HL-60 (cell line): ENCODE measurements at regions not wholly inside any gene's neighbourhood (a gene's known extent, or its start where the extent isn't known, plus 50 kb on each side); places are given as distances from the start of the nearest gene placed in this dataset.

ENCODE experiments used
- DNase-seq, 2 experiments: peaks; one replicate each; pipeline ENCODE4 v3.0.0-alpha.2; 2010 to 2020; ENCODE audit warnings: low read depth in 1 of 2, low spot score in 1 of 2
- H3K27ac ChIP-seq: fragments of 250-450 bp; sonication (Bioruptor Pico); replicated peaks from 2 replicates; pipeline ENCODE4 v1.5.1; 2020; ENCODE audit warnings: mild to moderate bottlenecking, moderate library complexity
- H3K27me3 ChIP-seq: fragments of 250-450 bp; sonication (Bioruptor Pico); 2 replicates; pipeline ENCODE4 v1.5.1; 2021; ENCODE audit warnings: mild to moderate bottlenecking, moderate library complexity; ENCODE audit not compliant: insufficient read depth, poor library complexity, severe bottlenecking
- H3K4me3 ChIP-seq: replicated peaks from 2 replicates; pipeline ENCODE4 v1.5.1; 2011; ENCODE audit warnings: mild to moderate bottlenecking, control low read depth, low read length; ENCODE audit not compliant: insufficient read depth
- GABPA ChIP-seq: IDR thresholded peaks from 2 replicates; pipeline ENCODE4 v1.6.1; 2012; ENCODE audit warnings: low read depth
- POLR2AphosphoS5 ChIP-seq: IDR thresholded peaks from 2 replicates; pipeline ENCODE4 v1.6.1; 2012; ENCODE audit warnings: low read depth
- SPI1 ChIP-seq: IDR thresholded peaks from 2 replicates; pipeline ENCODE4 v1.6.1; 2012; ENCODE audit warnings: low read depth, mild to moderate bottlenecking, borderline replicate concordance
- TF ChIP-seq, protein P1 (sequence below): IDR thresholded peaks from one replicate; pipeline ENCODE4 v1.5.1; 2011; ENCODE audit warnings: low read length, control low read depth, inconsistent platforms; ENCODE audit not compliant: insufficient read depth
- TF ChIP-seq, protein P2 (sequence below): IDR thresholded peaks from 2 replicates; pipeline ENCODE4 v1.6.1; 2012; ENCODE audit warnings: low read depth; ENCODE audit not compliant: insufficient replicate concordance

- no peak overlapping the region for H3K4me3 ChIP-seq
- no peak overlapping the region for H3K27ac ChIP-seq
- TF ChIP-seq POLR2AphosphoS5, result no peak
- H3K27me3 ChIP-seq, result no peaks in the 10 kb centered on the region
- DNase-seq, result no peak
Observed at GRCh38 chr18:39872651-39873050, 2082.4 kb upstream of the PIK3C3 start.

- no peaks in the 10 kb centered on the region for H3K27me3 ChIP-seq
- no peak overlapping the region for H3K4me3 ChIP-seq
- DNase-seq, result no peak
- TF ChIP-seq POLR2AphosphoS5, result no peak
- TF ChIP-seq, protein P1, sequence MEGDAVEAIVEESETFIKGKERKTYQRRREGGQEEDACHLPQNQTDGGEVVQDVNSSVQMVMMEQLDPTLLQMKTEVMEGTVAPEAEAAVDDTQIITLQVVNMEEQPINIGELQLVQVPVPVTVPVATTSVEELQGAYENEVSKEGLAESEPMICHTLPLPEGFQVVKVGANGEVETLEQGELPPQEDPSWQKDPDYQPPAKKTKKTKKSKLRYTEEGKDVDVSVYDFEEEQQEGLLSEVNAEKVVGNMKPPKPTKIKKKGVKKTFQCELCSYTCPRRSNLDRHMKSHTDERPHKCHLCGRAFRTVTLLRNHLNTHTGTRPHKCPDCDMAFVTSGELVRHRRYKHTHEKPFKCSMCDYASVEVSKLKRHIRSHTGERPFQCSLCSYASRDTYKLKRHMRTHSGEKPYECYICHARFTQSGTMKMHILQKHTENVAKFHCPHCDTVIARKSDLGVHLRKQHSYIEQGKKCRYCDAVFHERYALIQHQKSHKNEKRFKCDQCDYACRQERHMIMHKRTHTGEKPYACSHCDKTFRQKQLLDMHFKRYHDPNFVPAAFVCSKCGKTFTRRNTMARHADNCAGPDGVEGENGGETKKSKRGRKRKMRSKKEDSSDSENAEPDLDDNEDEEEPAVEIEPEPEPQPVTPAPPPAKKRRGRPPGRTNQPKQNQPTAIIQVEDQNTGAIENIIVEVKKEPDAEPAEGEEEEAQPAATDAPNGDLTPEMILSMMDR, result no peak
- TF ChIP-seq, protein P2, sequence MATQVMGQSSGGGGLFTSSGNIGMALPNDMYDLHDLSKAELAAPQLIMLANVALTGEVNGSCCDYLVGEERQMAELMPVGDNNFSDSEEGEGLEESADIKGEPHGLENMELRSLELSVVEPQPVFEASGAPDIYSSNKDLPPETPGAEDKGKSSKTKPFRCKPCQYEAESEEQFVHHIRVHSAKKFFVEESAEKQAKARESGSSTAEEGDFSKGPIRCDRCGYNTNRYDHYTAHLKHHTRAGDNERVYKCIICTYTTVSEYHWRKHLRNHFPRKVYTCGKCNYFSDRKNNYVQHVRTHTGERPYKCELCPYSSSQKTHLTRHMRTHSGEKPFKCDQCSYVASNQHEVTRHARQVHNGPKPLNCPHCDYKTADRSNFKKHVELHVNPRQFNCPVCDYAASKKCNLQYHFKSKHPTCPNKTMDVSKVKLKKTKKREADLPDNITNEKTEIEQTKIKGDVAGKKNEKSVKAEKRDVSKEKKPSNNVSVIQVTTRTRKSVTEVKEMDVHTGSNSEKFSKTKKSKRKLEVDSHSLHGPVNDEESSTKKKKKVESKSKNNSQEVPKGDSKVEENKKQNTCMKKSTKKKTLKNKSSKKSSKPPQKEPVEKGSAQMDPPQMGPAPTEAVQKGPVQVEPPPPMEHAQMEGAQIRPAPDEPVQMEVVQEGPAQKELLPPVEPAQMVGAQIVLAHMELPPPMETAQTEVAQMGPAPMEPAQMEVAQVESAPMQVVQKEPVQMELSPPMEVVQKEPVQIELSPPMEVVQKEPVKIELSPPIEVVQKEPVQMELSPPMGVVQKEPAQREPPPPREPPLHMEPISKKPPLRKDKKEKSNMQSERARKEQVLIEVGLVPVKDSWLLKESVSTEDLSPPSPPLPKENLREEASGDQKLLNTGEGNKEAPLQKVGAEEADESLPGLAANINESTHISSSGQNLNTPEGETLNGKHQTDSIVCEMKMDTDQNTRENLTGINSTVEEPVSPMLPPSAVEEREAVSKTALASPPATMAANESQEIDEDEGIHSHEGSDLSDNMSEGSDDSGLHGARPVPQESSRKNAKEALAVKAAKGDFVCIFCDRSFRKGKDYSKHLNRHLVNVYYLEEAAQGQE, result no peak
- TF ChIP-seq SPI1, result no peak
- no peak for TF ChIP-seq GABPA
- no peak overlapping the region for H3K27ac ChIP-seq
Observed at GRCh38 chr18:39871961-39872360, 2083.1 kb upstream of the PIK3C3 start.

DNA sequence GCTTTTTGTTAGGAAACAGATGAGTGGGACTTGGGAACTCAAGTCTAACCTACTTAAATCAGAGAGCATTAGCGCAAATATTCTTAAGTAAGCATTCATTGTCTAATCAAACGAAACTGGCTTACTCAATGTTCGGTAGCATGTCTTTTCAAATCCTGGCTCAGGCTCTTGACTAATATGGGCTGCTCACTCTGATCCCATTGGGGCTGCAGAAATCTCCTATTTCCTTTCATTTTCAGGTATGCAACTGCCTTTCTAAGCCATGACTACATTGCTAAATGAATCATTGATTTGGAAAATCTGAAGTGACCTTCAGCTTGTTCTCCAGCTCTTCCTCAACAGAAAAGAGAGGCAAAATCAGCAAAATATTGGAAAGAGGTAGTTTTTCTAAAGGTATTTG, 2084.4 kb upstream of the PIK3C3 start:
- H3K27me3 ChIP-seq, result no peaks in the 10 kb centered on the region
- no peak for DNase-seq
- H3K4me3 ChIP-seq, result no peak overlapping the region
- TF ChIP-seq SPI1 (no peak), POLR2AphosphoS5 (no peak), GABPA (no peak)
- TF ChIP-seq, protein P1, result no peak
- TF ChIP-seq, protein P2, result no peak
- H3K27ac ChIP-seq, result no peak overlapping the region

DNA sequence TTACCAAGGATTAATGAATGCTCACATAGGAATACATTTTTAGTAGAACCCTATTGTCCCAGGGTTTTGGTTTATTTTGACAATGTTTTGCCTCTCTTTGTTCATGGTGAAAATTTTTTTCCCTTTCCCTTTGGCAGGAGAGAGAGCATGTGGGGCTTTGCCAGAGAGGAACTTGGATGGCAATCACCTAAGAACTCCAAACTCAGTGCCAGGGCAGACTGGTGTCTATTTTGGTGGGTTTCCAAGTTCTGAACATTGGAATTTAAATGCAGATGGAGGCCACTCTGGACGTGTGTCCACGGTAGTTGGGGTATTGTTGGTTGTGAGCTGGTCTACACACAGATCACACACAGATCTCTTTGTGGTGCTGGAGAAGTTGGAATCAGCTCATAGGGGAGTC, 2091.1 kb upstream of the PIK3C3 start:
- TF ChIP-seq, protein P2, result no peak
- TF ChIP-seq, protein P1, result no peak
- no peak for TF ChIP-seq GABPA
- TF ChIP-seq SPI1, result no peak
- TF ChIP-seq POLR2AphosphoS5, result no peak

More for the DNA sequence above, 2091.1 kb upstream of the PIK3C3 start:
- H3K27ac ChIP-seq, result no peak overlapping the region
- H3K4me3 ChIP-seq, result no peak overlapping the region
- H3K27me3 ChIP-seq, result no peaks in the 10 kb centered on the region
- DNase-seq, result no peak
